Tibial nerve (tissue), 3 donors: ENCODE measurements at regions not wholly inside any gene's neighbourhood (a gene's known extent, or its start where the extent isn't known, plus 50 kb on each side); places are given as distances from the start of the nearest gene placed in this dataset.

ENCODE experiments used
- CTCF ChIP-seq, 5 experiments: fragments of 200-600 bp in 3 of 5; fragments of 450-650 bp in 2 of 5; sonication (generic) in 3 of 5; IDR thresholded peaks; one replicate each; pipeline ENCODE4 v1.5.1; 2016 to 2019; ENCODE audit warnings: antibody characterized with exemption in 5 of 5, mild to moderate bottlenecking in 3 of 5, moderate library complexity in 2 of 5
- POLR2A ChIP-seq, 2 donors: fragments of 450-650 bp; IDR thresholded peaks; one replicate each; pipeline ENCODE4 v1.6.1; 2017; ENCODE audit warnings: antibody characterized with exemption in 2 of 2, mild to moderate bottlenecking in 2 of 2, moderate library complexity in 2 of 2

GRCh38 chr12:38961012-38961411 lies 55.6 kb upstream of the CPNE8 start:
- no peak for TF ChIP-seq CTCF (IDR thresholded peaks at IDR 0.05)
- no peak for TF ChIP-seq POLR2A (IDR thresholded peaks at IDR 0.05)
